ENCODE measurements at regions not wholly inside any gene's neighbourhood (a gene's known extent, or its start where the extent isn't known, plus 50 kb on each side); places are given as distances from the start of the nearest gene placed in this dataset.

DNA sequence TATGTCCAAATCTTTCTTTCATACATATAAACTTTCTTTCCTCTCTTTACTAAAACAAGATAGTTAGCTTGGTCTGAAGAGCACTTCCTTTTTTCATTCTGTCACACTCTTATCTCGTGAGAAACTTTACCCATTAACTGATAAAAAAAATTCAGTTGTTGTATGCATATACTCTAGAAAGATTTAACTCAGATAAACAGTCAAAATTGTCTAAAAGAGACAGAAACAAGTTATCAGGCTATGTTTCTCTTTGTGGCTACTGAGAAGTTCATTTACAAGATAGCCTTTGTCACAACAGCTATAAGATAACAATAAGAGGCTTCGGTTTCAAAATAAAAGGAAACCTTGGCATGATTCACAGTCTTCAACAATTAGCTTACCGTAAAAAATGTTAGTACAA, 235.7 kb upstream of the ATP10A start:
- Histone ChIP-seq H3K4me3 (no peak overlapping the region), H2AFZ (no peak overlapping the region), H3K4me1 (ENCODE audit: insufficient read depth) (no peaks in the 10 kb centered on the region), H3K27ac (no peak overlapping the region), H3K9me2 (replicated peaks; ENCODE audit: insufficient read depth) (no peaks in the 10 kb centered on the region), H3K27me3 (no peaks in the 10 kb centered on the region), H3K4me2 (no peak overlapping the region), H3K9me3 (ENCODE audit: low read depth) (no peaks in the 10 kb centered on the region), H3K36me3 (replicated peaks; ENCODE audit: insufficient read depth, low read depth) (no peaks in the 10 kb centered on the region), H3K79me2 (no peaks in the 10 kb centered on the region), H4K20me1 (ENCODE audit: insufficient read depth, poor library complexity, severe bottlenecking) (no peaks in the 10 kb centered on the region)
- 48% methylated on average over 3 of the region's 3 CpGs for WGBS (ENCODE audit: low lambda C conversion rate, missing lambda C conversion rate)
- DNase-seq (ENCODE audit: low spot score), result no peak
- TF ChIP-seq EZH2 (IDR thresholded peaks at IDR 0.05; ENCODE audit: borderline replicate concordance) (no peak), EZH2phosphoT487 (IDR thresholded peaks at IDR 0.05; ENCODE audit: low read depth, severe bottlenecking, unreplicated experiment) (no peak)
- TF ChIP-seq, protein P1, sequence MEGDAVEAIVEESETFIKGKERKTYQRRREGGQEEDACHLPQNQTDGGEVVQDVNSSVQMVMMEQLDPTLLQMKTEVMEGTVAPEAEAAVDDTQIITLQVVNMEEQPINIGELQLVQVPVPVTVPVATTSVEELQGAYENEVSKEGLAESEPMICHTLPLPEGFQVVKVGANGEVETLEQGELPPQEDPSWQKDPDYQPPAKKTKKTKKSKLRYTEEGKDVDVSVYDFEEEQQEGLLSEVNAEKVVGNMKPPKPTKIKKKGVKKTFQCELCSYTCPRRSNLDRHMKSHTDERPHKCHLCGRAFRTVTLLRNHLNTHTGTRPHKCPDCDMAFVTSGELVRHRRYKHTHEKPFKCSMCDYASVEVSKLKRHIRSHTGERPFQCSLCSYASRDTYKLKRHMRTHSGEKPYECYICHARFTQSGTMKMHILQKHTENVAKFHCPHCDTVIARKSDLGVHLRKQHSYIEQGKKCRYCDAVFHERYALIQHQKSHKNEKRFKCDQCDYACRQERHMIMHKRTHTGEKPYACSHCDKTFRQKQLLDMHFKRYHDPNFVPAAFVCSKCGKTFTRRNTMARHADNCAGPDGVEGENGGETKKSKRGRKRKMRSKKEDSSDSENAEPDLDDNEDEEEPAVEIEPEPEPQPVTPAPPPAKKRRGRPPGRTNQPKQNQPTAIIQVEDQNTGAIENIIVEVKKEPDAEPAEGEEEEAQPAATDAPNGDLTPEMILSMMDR (IDR thresholded peaks at IDR 0.05; ENCODE audit: poor library complexity), result no peak

DNA sequence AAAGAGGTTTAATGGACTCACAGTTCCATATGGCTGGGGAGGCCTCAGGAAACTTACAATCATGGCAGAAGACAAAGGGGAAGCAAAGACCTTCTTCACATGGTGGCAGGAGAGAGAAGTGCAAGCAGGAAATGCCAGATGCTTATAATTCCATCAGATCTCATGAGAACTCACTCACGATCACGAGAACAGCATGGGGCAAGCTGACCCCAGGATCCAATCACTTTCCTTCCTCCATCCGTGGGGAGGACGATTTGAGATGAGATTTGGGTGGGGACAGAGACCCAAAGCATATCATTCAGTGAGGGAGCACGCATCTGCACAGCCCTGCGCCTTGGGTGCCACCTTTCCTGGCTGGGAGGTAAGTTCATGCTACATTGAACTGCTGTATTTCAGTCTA, 234.1 kb upstream of the ATP10A start:
- H3K4me3 ChIP-seq, result no peak overlapping the region
- H3K4me2 ChIP-seq, result no peak overlapping the region
- H3K79me2 ChIP-seq, result no peaks in the 10 kb centered on the region
- H3K27ac ChIP-seq, result no peak overlapping the region
- no peak for DNase-seq (ENCODE audit: low spot score)
- H3K9me3 ChIP-seq (ENCODE audit: low read depth), result no peaks in the 10 kb centered on the region
- 89% methylated on average over 6 of the region's 6 CpGs for WGBS (ENCODE audit: low lambda C conversion rate, missing lambda C conversion rate)
- no peaks in the 10 kb centered on the region for H3K36me3 ChIP-seq (replicated peaks; ENCODE audit: insufficient read depth, low read depth)
- no peaks in the 10 kb centered on the region for H3K27me3 ChIP-seq
- H4K20me1 ChIP-seq (ENCODE audit: insufficient read depth, poor library complexity, severe bottlenecking), result no peaks in the 10 kb centered on the region
- TF ChIP-seq EZH2 (IDR thresholded peaks at IDR 0.05; ENCODE audit: borderline replicate concordance) (no peak), EZH2phosphoT487 (IDR thresholded peaks at IDR 0.05; ENCODE audit: low read depth, severe bottlenecking, unreplicated experiment) (no peak)
- TF ChIP-seq, protein P1 (IDR thresholded peaks at IDR 0.05; ENCODE audit: poor library complexity), result no peak
- no peaks in the 10 kb centered on the region for H3K9me2 ChIP-seq (replicated peaks; ENCODE audit: insufficient read depth)
- H2AFZ ChIP-seq, result no peak overlapping the region
- H3K4me1 ChIP-seq (ENCODE audit: insufficient read depth), result no peaks in the 10 kb centered on the region

DNA sequence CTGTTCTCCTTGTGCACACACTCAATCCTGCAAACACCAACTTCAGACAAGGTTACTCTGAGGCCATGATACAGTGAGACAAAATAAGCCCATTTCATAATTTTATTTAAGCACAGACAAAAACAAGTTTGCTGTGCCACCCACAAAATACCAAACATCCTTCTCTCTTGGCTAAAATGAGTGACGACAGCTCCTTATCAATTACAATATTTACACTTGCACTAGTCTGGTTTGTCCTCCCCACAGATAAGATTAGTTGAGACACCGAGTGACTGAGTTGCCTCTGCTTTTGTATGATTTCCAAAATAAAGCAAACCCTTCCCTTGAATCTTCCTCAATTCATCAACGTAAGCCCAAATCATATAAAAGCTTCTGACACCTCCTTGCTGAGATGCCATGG, 233.5 kb upstream of the ATP10A start:
- H3K4me1 ChIP-seq (ENCODE audit: insufficient read depth), result no peaks in the 10 kb centered on the region
- H3K9me2 ChIP-seq (replicated peaks; ENCODE audit: insufficient read depth), result no peaks in the 10 kb centered on the region
- H3K4me2 ChIP-seq, result no peak overlapping the region
- no peaks in the 10 kb centered on the region for H3K9me3 ChIP-seq (ENCODE audit: low read depth)
- no peaks in the 10 kb centered on the region for H4K20me1 ChIP-seq (ENCODE audit: insufficient read depth, poor library complexity, severe bottlenecking)
- H3K4me3 ChIP-seq, result no peak overlapping the region
- 34% methylated on average over 3 of the region's 3 CpGs for WGBS (ENCODE audit: low lambda C conversion rate, missing lambda C conversion rate)
- TF ChIP-seq EZH2phosphoT487 (IDR thresholded peaks at IDR 0.05; ENCODE audit: low read depth, severe bottlenecking, unreplicated experiment) (no peak), EZH2 (IDR thresholded peaks at IDR 0.05; ENCODE audit: borderline replicate concordance) (no peak)
- TF ChIP-seq, protein P1 (IDR thresholded peaks at IDR 0.05; ENCODE audit: poor library complexity), result no peak
- no peaks in the 10 kb centered on the region for H3K79me2 ChIP-seq
- H3K27me3 ChIP-seq, result no peaks in the 10 kb centered on the region
- no peak overlapping the region for H3K27ac ChIP-seq
- H3K36me3 ChIP-seq (replicated peaks; ENCODE audit: insufficient read depth, low read depth), result no peaks in the 10 kb centered on the region
- no peak overlapping the region for H2AFZ ChIP-seq
- no peak for DNase-seq (ENCODE audit: low spot score)

Data from hepatocyte (in vitro differentiated cells).